ENCODE measurements at regions not wholly inside any gene's neighbourhood (a gene's known extent, or its start where the extent isn't known, plus 50 kb on each side); places are given as distances from the start of the nearest gene placed in this dataset.

- H3K36me3 ChIP-seq (ENCODE audit: insufficient read depth, low read length, poor library complexity, severe bottlenecking), result no peaks in the 10 kb centered on the region
- POLR2A ChIA-PET (ENCODE audit: low non-redundant PET), result no interaction called here
- no peaks in the 10 kb centered on the region for H3K9me3 ChIP-seq (ENCODE audit: low read depth, low read length, poor library complexity, severe bottlenecking)
- CTCF ChIA-PET, result no interaction called here
- no peak for DNase-seq (ENCODE audit: low spot score)
- no TSS peak for BruUV-seq (replicated peaks)
- H3K27ac ChIP-seq (ENCODE audit: low read depth, low read length, poor library complexity, severe bottlenecking), result no peak overlapping the region
- H3K27me3 ChIP-seq (replicated peaks; ENCODE audit: insufficient read depth, low read depth, low read length, poor library complexity), result no peaks in the 10 kb centered on the region
- no peaks in the 10 kb centered on the region for H3K4me1 ChIP-seq (ENCODE audit: insufficient read depth, low read length, poor library complexity, severe bottlenecking)
- TF ChIP-seq EZH2 (IDR thresholded peaks at IDR 0.05; ENCODE audit: borderline replicate concordance, low read depth, low read length, poor library complexity, severe bottlenecking), result no peak
- TF ChIP-seq, protein P1, sequence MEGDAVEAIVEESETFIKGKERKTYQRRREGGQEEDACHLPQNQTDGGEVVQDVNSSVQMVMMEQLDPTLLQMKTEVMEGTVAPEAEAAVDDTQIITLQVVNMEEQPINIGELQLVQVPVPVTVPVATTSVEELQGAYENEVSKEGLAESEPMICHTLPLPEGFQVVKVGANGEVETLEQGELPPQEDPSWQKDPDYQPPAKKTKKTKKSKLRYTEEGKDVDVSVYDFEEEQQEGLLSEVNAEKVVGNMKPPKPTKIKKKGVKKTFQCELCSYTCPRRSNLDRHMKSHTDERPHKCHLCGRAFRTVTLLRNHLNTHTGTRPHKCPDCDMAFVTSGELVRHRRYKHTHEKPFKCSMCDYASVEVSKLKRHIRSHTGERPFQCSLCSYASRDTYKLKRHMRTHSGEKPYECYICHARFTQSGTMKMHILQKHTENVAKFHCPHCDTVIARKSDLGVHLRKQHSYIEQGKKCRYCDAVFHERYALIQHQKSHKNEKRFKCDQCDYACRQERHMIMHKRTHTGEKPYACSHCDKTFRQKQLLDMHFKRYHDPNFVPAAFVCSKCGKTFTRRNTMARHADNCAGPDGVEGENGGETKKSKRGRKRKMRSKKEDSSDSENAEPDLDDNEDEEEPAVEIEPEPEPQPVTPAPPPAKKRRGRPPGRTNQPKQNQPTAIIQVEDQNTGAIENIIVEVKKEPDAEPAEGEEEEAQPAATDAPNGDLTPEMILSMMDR (conservative IDR thresholded peaks at IDR 0.05; ENCODE audit: low read depth, low read length), result no peak
- H3K4me3 ChIP-seq (ENCODE audit: low read depth, low read length, poor library complexity, severe bottlenecking), result no peak overlapping the region
- intact Hi-C loops (cut with micrococcal nuclease; ENCODE audit: unreplicated experiment), result no loop called here
Measured at GRCh38 chr4:83921124-83921523, 385.2 kb downstream of the GPAT3 start.

GRCh38 chr4:83920375-83920774 lies 384.5 kb downstream of the GPAT3 start:
- CTCF ChIA-PET, result no interaction called here

DNA sequence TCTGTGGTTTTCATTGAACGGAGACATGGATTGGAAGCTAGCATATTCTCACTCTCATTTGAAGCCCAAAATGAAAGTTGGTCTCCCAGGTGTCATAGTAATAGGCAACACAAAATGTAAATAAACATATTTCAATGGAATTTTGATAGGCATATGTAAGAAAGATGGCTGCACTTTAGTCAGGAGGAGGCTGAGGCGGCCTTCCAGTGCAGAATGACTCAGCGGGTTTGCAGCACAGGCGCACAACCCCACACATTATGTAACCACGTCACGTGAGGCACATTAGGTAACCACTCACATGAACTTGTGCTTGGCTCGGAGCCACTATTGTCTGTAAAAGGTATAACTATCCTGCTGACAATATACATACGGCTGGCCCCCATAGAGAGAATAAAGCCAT lies 381.7 kb downstream of the GPAT3 start:
- ChIA-PET CTCF (no interaction called here), POLR2A (ENCODE audit: low non-redundant PET) (no interaction called here)
- Histone ChIP-seq H3K27me3 (replicated peaks; ENCODE audit: insufficient read depth, low read depth, low read length, poor library complexity) (no peaks in the 10 kb centered on the region), H3K27ac (ENCODE audit: low read depth, low read length, poor library complexity, severe bottlenecking) (no peak overlapping the region), H3K4me1 (ENCODE audit: insufficient read depth, low read length, poor library complexity, severe bottlenecking) (no peaks in the 10 kb centered on the region), H3K36me3 (ENCODE audit: insufficient read depth, low read length, poor library complexity, severe bottlenecking) (no peaks in the 10 kb centered on the region), H3K9me3 (ENCODE audit: low read depth, low read length, poor library complexity, severe bottlenecking) (no peaks in the 10 kb centered on the region), H3K4me3 (ENCODE audit: low read depth, low read length, poor library complexity, severe bottlenecking) (no peak overlapping the region)
- no TSS peak for BruUV-seq (replicated peaks)
- no peak for TF ChIP-seq EZH2 (IDR thresholded peaks at IDR 0.05; ENCODE audit: borderline replicate concordance, low read depth, low read length, poor library complexity, severe bottlenecking)
- TF ChIP-seq, protein P1 (conservative IDR thresholded peaks at IDR 0.05; ENCODE audit: low read depth, low read length), result no peak
- intact Hi-C loops (cut with micrococcal nuclease; ENCODE audit: unreplicated experiment), result loop anchor here (10.0 kb wide), 1 partner anchor 337 kb away; no protein-coding TSS in a partner anchor
- DNase-seq (ENCODE audit: low spot score), result no peak

More at GRCh38 chr4:83920375-83920774, 384.5 kb downstream of the GPAT3 start:
- no peak for DNase-seq (ENCODE audit: low spot score)
- BruUV-seq (replicated peaks), result no TSS peak
- TF ChIP-seq, protein P1 (conservative IDR thresholded peaks at IDR 0.05; ENCODE audit: low read depth, low read length), result no peak
- TF ChIP-seq EZH2 (IDR thresholded peaks at IDR 0.05; ENCODE audit: borderline replicate concordance, low read depth, low read length, poor library complexity, severe bottlenecking), result no peak
- intact Hi-C loops (cut with micrococcal nuclease; ENCODE audit: unreplicated experiment), result no loop called here
- Histone ChIP-seq H3K27ac (ENCODE audit: low read depth, low read length, poor library complexity, severe bottlenecking) (no peak overlapping the region), H3K36me3 (ENCODE audit: insufficient read depth, low read length, poor library complexity, severe bottlenecking) (no peaks in the 10 kb centered on the region), H3K9me3 (ENCODE audit: low read depth, low read length, poor library complexity, severe bottlenecking) (no peaks in the 10 kb centered on the region), H3K4me3 (ENCODE audit: low read depth, low read length, poor library complexity, severe bottlenecking) (no peak overlapping the region), H3K27me3 (replicated peaks; ENCODE audit: insufficient read depth, low read depth, low read length, poor library complexity) (no peaks in the 10 kb centered on the region), H3K4me1 (ENCODE audit: insufficient read depth, low read length, poor library complexity, severe bottlenecking) (no peaks in the 10 kb centered on the region)
- POLR2A ChIA-PET (ENCODE audit: low non-redundant PET), result no interaction called here
